Nephron (organoid): ENCODE measurements at regions not wholly inside any gene's neighbourhood (a gene's known extent, or its start where the extent isn't known, plus 50 kb on each side); places are given as distances from the start of the nearest gene placed in this dataset.

Experiments
- H3K27ac Mint-ChIP-seq, 3 experiments: 2 replicates each; pipeline ENCODE4 v1.8.0; 2020; ENCODE audit warnings: mixed read lengths in 3 of 3, mild to moderate bottlenecking in 2 of 3, moderate library complexity in 1 of 3
- H3K27me3 Mint-ChIP-seq: 2 replicates; pipeline ENCODE4 v1.8.0; 2021; ENCODE audit warnings: low read depth, mild to moderate bottlenecking, moderate library complexity, mixed read lengths
- H3K36me3 Mint-ChIP-seq: 2 replicates; pipeline ENCODE4 v1.8.0; 2020; ENCODE audit warnings: low read depth, mixed read lengths
- H3K4me1 Mint-ChIP-seq: 2 replicates; pipeline ENCODE4 v1.8.0; 2020; ENCODE audit warnings: mixed read lengths
- H3K4me3 Mint-ChIP-seq, 3 experiments: 2 replicates each; pipeline ENCODE4 v1.8.0; 2020; ENCODE audit warnings: mild to moderate bottlenecking in 3 of 3, mixed read lengths in 3 of 3, moderate library complexity in 2 of 3
- H3K9me3 Mint-ChIP-seq: 2 replicates; pipeline ENCODE4 v1.8.0; 2020; ENCODE audit warnings: mixed read lengths
- CTCF ChIP-seq, 3 experiments: fragments of 200-600 bp; sonication (generic); IDR thresholded peaks; one replicate each; pipeline ENCODE4 v1.5.0; 2021; ENCODE audit warnings: antibody characterized with exemption in 3 of 3; ENCODE audit not compliant: unreplicated experiment in 3 of 3

DNA sequence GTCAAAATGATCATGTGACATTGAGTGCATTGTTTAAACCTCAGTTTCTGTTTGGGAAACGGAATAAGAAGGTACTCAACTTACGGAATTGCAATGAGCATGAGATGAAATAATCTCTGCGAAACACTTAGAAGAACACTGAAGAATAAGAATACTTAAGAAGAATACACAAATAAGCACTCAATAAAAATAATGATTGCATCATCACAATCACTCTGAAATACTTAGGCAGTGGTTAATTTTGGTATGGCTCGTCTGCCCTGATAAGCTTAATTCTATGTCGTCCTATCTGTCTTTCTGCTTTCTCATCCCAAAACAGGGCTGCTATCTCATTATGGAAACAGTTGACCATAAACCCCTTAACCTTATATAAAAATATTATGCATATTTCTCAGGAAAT, 823.6 kb downstream of the DIAPH3 start:
- Mint-ChIP-seq H3K4me3 (no peak overlapping the region), H3K27ac (no peak overlapping the region), H3K36me3 (no peaks in the 10 kb centered on the region), H3K27me3 (no peaks in the 10 kb centered on the region), H3K9me3 (no peaks in the 10 kb centered on the region), H3K4me1 (peaks cover 52% of the 10 kb centered on the region)
- no peak for TF ChIP-seq CTCF (IDR thresholded peaks at IDR 0.05; ENCODE audit: unreplicated experiment in 3 of 3)

GRCh38 chr13:59340581-59340980, 823.1 kb downstream of the DIAPH3 start:
- no peak for TF ChIP-seq CTCF (IDR thresholded peaks at IDR 0.05; ENCODE audit: unreplicated experiment in 3 of 3)
- H3K36me3 Mint-ChIP-seq = no peaks in the 10 kb centered on the region
- peaks cover 52% of the 10 kb centered on the region for H3K4me1 Mint-ChIP-seq
- H3K27me3 Mint-ChIP-seq = no peaks in the 10 kb centered on the region
- no peak overlapping the region for H3K27ac Mint-ChIP-seq
- H3K4me3 Mint-ChIP-seq = no peak overlapping the region
- no peaks in the 10 kb centered on the region for H3K9me3 Mint-ChIP-seq

GRCh38 chr13:59342400-59342799, 821.3 kb downstream of the DIAPH3 start:
- H3K27me3 Mint-ChIP-seq = no peaks in the 10 kb centered on the region
- H3K4me1 Mint-ChIP-seq = peaks cover 62% of the 10 kb centered on the region
- H3K36me3 Mint-ChIP-seq = no peaks in the 10 kb centered on the region
- TF ChIP-seq CTCF (IDR thresholded peaks at IDR 0.05; ENCODE audit: unreplicated experiment in 3 of 3) = no peak
- peak overlapping the region; percentile 38 to 74 (median 40) for H3K27ac Mint-ChIP-seq
- no peak overlapping the region for H3K4me3 Mint-ChIP-seq
- no peaks in the 10 kb centered on the region for H3K9me3 Mint-ChIP-seq

- Mint-ChIP-seq H3K9me3 (no peaks in the 10 kb centered on the region), H3K36me3 (no peaks in the 10 kb centered on the region), H3K4me1 (peaks cover 64% of the 10 kb centered on the region), H3K27ac (peak overlapping the region; percentile 37 to 61 (median 38)), H3K27me3 (no peaks in the 10 kb centered on the region), H3K4me3 (no peak overlapping the region)
- no peak for TF ChIP-seq CTCF (IDR thresholded peaks at IDR 0.05; ENCODE audit: unreplicated experiment in 3 of 3)
These were observed 820.6 kb downstream of the DIAPH3 start for GRCh38 chr13:59343132-59343531.

DNA sequence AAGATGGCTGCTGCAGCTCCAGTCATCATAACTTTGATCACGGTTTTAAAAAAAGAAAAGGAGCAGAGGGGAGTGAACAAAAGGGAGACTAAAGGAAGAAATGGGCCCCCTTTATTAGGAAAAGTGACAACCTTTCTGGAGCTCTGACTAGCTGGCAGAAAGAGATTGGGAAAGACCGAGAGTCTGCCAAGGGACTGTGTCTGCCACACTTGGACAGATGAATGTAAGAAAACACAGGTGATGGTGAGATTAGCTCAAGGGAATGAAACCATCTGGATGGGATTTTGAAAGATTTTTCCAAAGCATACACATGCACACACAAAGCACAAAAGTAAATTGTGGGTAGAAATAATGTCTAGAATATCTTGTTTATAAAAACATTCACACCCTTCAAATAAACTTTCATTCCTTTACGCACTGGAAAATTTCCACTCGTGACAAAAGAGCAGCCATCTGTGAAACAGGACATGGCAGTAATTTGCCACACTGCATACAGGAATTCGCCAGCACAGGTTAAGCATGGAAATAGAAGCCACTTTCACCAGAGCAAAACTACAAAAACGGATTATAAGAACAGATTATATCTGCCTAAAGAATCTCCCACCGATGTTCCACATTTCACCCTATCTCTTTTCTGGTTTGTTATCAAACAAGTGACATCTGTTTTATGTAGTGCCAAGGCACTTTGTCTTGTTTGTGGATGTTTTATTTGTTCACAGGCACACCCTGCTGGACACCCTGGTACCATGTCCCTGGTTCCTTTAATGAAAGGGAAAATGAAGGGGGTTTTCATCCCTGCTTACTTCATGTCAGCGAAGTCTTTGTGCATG, 819.5 kb downstream of the DIAPH3 start:
- Mint-ChIP-seq H3K36me3 (no peaks in the 10 kb centered on the region), H3K4me3 (no peak overlapping the region), H3K9me3 (no peaks in the 10 kb centered on the region), H3K27ac (peak overlapping the region; percentile 84 to 96 (median 95)), H3K4me1 (peaks cover 66% of the 10 kb centered on the region), H3K27me3 (no peaks in the 10 kb centered on the region)
- no peak for TF ChIP-seq CTCF (IDR thresholded peaks at IDR 0.05; ENCODE audit: unreplicated experiment in 3 of 3)

GRCh38 chr13:59345311-59345710, 818.4 kb downstream of the DIAPH3 start:
- Mint-ChIP-seq H3K27me3 (no peaks in the 10 kb centered on the region), H3K36me3 (no peaks in the 10 kb centered on the region), H3K4me3 (no peak overlapping the region), H3K4me1 (peaks cover 77% of the 10 kb centered on the region), H3K9me3 (no peaks in the 10 kb centered on the region), H3K27ac (peak overlapping the region; percentile 84 to 96 (median 95))
- no peak for TF ChIP-seq CTCF (IDR thresholded peaks at IDR 0.05; ENCODE audit: unreplicated experiment in 3 of 3)
